ENCODE measurements at regions not wholly inside any gene's neighbourhood (a gene's known extent, or its start where the extent isn't known, plus 50 kb on each side); places are given as distances from the start of the nearest gene placed in this dataset.
"Not testable (repeated sequence)": the region's sequence is repeated elsewhere in the genome, so short reads cannot be mapped to it uniquely, and the experiment has no call there.

DNA sequence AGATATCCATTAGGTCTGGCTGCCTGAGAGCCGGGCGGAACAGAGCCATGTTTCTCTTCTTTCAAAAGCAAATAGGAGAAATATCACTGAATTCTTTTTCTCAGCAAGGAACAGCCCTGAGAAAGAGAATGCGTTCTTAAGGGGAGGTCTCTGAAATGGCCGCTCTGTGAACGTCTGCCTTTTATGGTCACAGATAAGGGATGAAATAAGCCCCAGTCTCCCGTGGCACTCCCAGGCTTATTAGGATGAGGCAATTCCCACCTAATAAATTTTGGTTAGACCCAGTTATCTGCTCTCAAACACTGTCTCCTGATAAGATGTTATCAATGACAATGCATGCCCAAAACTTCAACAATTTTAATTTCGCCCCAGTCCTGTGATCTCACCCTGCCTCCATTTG, 133.4 kb upstream of the KCNJ18 start:
- DNase-seq = not testable (repeated sequence)

DNA sequence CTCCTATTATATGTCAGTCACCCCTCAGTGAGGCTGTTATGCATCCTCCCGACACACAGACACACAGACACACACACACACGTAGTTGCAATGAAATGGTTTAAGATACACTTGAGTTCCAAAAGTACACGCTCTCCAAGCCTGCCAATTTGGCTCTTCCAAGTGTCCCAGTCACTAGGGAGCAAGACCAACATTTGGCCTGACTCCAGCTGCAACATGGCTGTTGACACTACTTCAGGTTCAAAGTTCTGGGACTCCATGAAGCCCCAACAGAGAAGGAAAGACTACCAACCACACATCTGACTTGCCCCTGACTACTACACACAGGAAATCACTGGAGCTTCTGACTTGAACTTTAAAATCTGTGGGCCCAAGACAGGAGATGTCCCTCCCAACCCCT, 128.1 kb upstream of the KCNJ18 start:
- no peak for DNase-seq

DNA sequence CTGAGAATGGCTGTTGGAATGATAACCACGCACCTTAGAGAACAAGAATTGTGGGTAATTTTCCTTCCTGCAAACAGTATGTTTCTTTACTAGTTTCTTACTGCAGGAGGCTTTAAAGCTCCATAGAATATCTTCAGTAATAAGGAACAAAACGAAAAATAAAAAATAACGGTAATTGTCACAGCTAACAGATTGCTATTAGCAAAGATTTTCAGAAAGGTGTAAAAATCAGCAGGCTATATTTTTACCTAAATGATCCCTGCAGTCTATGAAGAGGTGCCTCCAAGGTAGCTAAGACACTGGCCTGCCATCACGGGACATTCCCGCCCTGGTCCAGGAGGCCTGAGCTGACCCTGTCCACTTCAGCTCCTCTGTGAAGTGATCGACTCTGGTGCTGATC, 127.6 kb upstream of the KCNJ18 start:
- DNase-seq = not testable (repeated sequence)

DNA sequence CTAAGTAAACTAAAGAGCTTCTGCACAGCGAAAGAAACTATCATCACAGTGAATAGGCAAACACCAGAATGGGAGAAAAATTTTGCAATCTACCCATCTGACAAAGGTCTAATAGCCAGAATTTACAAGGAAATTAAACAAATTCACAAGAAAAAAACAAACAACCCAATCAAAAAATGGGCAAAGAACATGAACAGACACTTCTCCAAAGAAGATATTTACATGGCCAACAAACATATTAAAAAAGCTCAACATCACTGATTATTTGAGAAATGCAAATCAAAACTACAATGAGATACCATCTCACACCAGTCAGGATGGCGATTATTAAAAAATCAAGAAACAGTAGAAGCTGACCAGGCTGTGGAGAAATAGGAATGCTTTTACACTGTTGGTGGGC, 121.9 kb upstream of the KCNJ18 start:
- DNase-seq = not testable (repeated sequence)

DNA sequence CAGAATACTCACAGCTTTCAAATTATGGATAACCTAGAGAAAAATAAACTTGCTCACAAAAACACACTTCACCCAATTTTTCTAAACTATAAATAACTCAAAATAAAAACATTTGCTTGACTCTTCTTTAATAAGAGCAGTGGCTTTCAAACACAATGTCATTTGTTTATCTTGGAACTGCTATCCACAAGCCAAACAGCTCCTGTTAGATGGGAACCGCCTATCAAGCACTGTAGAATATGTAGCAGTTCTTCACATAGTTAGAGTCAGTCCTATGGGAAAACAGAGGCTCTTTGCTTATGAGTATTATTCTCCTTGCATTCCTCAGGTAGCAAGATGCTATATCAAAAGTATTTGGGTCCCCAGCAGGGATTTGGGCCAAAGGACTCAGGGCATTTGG, 120.2 kb upstream of the KCNJ18 start:
- DNase-seq = not testable (repeated sequence)

DNA sequence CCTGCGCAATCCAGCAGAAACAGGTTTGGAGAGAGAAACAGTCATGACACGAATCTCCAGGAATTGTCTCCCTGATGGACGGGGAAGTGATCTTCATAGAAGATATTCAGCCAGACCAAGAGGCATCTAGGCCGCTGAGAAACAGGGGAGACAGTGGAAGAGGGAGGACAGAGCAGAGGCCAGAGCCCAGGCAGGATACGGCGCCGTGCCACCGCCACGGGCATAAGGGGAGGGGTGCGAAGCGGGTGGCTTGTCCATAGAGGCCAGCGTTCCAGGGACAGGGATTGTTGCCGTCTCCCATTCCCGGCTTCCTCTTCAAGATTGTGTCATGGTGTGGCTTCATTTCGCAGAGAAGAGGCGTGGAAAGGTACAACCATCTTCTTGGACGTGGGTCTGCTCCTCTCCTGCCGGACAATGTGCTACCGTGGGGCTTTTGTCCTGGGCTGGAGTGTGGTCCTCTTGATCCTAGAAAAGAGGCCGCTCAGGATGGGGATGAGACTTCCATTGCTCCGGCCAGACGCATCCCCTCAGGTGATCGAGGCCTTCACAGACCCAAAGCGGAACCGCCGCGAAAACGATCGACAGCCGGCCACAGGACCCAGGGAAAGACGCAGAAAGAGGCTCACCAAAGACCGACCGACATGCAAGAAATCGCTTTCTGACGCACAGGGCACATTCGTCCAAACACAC, 118.9 kb upstream of the KCNJ18 start:
- not testable (repeated sequence) for DNase-seq

DNA sequence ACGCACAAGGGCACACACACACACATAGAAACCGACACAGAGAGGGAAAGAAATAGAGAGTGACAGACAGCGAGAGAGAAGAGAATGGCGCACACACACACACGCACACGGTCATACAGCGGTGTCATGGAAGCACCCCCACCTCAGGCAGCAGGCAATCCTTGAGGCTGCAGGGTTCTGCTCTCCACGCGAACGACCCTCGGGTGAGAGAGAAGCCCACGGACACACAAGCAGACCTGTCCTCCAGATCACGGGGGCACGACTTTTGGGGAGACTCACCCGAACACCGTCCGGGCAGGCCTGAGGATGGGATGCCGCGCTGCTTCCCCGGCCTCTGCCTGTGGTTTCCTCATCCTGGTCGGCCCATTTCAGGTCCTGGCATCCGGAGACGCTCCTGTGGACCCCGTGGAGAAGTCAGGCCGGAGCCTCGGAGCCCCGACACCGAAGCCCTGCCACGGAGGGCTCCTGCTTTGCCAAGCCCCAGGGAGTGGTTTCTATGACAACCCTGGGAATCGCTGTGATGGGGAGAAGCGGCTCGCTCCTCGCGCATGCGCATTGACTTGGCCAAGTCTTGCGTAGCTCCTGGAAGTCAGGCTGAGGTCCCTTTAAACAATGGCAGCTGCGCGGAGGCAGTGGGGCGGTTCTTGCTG, 118.2 kb upstream of the KCNJ18 start:
- DNase-seq = no peak

DNA sequence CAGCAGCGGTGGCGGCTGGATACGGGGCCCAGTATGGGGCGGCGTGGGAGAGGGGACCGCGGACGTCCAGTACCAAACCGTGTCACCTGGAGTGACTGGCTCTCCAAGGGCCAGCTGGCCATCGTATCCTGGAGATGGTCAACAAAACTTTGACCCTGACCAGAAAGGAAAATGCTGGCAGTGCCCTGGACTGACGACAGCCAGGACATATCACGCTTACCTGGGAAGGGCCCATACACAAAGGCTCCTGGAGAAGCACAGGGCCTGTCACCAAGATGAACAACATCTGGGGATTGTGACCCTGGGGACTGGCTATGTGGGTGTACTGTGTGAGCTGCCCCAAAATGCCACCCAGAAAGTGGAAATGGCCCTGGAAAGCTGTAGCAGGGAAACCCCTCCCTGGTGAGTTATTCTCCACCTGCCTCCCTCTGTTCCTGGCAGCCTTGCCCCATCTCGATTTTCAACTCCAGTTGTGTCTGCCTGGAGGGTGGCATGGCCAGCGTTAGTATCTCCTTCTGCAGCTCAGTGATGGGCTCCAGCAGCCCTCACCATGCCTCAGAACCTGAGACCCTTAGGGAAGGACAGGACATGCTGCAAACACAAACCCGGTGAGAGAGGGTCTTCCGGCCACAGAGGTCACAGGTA, 117.6 kb upstream of the KCNJ18 start:
- not testable (repeated sequence) for DNase-seq

DNA sequence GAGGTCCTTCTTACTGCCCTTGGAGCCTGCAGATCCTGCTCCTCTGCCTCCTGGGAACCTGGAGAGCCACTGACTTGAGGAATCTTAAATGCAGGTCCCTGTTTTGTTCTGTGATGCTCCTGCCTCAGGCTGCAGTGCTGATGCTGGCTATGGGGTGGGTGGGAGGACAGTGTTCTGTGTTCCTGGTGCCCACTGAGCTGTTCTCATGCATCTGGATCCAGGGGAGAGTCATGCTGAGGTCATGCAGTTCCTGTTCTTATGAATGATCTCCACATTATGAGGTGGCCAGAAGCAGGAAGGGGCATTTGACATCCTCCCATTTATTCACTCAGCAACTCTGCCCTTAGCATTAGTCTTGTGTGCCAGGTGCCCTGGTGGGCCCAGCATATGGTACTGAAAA, 113.5 kb upstream of the KCNJ18 start:
- not testable (repeated sequence) for DNase-seq

DNA sequence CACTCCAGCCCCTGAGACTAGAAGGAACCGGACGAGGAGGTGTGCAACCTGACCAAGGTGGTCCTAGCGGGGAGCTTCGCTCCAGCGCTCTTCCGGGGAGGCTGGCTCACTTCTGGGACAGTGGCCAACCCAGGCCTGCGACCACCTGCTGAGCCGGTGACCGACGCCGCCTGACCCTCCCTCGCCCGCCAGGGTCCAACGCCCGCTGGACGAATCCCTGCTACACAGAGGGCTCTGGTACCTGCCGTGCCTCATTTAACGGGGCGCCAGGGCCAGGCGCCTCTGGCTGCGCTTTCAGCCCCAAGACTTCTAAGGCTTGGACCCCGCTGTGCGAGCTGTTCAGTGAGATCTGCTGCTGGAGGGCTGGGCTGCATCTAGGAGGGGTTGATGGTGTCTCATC, 99.5 kb upstream of the KCNJ18 start:
- no peak for DNase-seq

DNA sequence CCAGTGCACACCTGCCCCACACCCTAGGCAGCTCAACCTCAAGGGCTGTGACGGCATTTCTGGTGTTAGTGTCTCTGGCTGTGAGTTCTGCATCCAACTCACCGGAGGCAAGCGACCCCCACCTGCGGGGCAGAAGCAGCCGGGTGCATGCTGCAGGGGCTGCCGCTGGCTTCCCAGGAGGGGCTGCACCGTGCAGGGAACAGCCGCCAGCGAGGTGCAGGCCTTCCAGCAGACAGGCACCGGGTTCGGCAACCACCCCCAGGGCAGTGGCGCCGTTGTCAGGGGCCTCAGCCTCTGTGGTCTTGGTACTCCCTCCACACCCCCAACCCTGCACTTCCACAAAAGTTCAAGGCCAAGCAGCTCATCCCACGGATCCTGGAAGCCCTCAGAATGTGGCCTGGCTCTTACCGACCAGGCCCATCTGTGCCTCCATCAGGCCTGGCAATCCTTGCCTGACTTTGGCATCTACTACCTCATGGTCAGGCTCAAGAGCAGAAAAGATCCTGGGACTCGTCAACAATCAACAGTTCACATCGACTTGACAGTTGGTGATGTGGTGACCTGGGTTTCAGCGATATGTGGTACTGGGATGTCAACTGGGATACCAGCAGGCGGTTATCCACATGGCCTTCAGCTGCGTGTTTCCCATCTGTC, 98.7 kb upstream of the KCNJ18 start:
- DNase-seq = not testable (repeated sequence)

DNA sequence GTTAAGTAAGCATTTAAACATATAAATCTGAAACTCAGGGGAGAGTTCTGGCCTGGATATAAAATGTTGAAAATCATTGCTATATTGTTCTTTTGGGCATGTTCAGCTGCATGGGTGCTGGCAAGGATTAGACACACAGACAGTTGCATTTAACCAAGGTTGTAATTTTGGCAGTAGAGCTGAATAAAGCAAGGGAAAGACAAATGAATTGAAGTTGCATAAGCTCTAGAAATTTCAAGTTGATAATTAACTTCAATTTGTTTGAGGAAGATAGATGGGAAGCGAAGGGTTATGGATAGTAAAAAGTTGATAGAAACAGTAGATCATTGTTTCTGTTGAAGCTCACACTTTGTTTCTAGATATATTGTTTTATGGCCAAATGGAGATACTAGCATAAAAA, 97.2 kb upstream of the KCNJ18 start:
- no peak for DNase-seq

DNA sequence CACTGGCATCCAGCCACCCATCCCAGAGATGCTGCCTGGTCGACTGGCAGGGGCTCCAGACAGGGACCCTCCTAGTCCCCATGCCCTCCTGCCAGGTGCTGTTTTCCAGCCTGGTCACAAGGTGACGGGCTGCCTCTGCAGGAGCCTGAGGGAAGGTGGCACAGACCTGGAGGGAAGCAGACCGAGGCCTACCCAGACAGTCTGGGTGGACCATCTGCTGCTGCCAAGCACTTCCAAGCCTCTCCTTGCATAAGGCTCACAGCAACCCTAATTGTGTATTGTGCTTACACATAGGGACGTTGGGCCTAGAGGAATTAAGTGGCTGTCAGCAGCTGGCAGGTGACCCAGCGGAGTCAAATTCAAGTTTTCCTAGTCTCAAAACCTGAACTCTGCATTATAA, 90.1 kb upstream of the KCNJ18 start:
- no peak for DNase-seq

DNA sequence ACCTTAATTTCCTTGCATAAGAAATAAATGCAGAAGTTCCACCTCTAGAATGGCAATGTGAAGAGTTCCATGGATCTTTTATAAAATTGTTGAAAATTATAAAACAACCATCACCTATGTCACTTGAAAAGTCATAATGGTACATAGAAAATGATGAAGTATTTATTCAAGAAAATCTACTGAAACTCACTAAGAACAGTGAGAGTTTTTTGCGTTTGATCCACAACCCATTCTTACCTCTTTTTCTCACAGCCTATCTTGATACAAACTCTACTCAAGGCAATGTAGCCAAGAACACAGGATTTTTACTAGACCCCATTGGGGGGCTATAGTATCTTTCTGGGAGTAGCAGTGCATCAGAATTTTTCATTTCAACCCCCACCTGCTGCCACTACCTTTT, 89.0 kb upstream of the KCNJ18 start:
- DNase-seq = not testable (repeated sequence)

DNA sequence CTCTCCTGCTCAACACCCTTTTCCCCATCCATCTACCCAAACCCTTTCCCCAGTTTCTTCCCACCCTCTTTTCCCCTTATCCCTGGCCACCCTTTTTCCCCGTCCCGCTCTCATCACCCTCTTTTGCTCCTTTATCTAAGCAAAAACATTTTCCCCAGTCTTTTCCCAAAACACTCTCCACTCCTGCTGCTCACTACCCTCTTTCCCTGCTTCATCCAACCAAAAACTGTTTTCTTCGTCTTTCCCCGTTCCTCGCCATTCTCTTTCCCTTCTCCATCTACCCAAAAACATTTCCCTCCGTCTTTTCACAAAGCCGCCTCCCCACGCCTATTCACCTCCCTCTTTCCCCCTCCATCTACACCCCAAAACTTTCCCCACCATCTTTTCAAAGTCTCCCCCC, 80.9 kb upstream of the KCNJ18 start:
- not testable (repeated sequence) for DNase-seq

DNA sequence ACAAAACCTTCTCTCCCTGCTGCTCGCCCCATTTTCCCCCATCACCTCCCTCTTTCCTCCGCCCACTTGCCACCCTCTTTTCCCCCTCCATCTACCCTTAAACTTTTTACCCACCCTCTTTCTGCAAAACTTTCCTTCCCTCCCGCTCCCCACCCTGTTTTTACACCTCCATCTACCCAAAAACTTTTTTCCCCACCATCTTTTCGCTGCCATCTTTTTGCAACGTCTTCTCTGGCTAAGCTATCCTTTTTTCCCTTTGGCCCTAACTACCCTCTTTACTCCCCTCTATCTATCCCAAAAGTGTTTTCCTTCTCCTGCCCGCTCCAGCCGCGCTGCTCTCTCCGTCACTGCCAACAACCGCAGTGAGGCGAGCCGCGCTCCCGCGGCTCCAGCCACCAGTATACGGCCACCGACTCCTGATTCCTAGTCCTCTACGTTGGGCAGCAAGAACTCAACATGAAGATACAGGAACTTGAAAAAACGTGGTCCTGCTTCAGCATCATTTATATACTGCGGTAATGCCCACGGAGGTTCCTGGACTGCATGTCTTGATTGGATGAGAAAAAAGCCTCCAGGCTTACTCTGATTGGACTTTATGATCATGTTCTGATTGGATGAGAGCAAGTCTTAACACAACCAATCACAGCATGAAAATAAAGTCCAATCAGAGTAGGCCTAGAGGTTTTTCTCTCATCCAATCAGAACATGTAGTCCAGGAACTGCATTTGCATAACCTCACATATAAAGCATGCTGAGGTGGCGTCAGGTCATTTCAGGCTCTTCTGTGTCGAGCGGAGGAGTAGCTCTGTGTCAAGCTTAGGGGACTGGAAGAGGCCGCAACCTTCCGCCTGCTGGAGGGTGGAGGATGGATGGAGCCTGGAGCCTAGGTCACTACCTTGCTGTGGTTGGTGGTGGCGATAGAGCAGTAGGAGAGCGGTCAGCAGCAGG, 79.9 kb upstream of the KCNJ18 start:
- DNase-seq = not testable (repeated sequence)

DNA sequence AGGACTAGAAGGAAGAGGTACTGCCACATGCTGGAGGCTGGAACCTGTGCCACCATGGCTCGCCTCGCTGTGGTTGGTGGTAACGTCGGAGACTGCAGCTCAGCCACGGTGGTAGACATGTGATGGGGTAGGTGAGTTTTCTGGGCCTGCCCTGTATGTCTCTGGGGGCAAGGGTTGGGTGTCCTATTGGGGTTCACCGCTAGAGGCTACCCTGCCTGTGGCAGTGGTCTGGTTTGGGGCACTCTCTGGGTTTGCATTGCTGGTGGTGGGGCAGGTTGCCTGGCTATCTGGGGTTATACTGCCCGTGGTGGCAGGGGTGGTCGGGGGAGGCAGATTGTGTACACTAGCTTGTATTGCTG, 79.3 kb upstream of the KCNJ18 start:
- DNase-seq = no peak

DNA sequence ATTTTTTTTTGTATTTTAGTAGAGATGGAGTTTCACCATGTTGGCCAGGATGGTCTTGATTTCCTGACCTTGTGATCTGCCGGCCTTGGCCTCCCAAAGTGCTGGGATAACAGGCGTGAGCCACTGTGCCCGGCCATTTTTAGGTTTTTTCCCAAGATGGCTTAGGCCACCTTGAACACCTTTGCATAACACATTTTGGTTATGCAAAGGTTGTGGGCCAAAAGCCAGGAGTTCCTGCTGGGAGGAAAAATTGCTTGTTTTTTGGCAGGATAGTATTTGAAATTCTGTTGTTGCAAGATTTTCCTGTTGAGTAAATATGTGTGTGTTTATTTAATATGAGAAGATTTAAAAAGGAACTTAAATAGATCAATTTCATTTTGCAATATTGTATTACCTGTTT, 65.3 kb upstream of the KCNJ18 start:
- not testable (repeated sequence) for DNase-seq
